ENCODE measurements at regions not wholly inside any gene's neighbourhood (a gene's known extent, or its start where the extent isn't known, plus 50 kb on each side); places are given as distances from the start of the nearest gene placed in this dataset.
"Not testable (repeated sequence)": the region's sequence is repeated elsewhere in the genome, so short reads cannot be mapped to it uniquely, and the experiment has no call there.

DNA sequence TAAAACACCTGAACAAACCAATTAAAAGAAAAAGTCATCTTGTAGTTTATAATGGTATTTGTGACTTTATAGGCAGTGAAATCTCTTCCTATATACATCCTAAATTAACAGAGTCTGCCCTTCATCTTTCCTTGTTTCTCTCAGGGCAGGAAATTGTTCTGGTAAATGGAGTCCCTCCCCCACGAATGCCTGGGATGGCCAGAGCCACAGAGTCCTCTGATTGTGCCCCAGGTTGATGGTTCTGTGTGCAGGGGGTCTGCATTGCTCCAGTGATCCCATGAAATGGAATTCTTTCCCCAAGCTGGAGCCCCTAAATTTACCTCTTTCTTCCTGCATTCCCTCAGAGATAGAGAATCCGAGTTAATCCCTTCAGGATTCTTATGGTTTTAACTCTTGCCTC, 155.5 kb downstream of the MTX2 start:
- DNase-seq (ENCODE audit: low spot score), result no peak
- H3K9me3 Mint-ChIP-seq (ENCODE audit: unreplicated experiment), result no peaks in the 10 kb centered on the region
- no peaks in the 10 kb centered on the region for H3K36me3 Mint-ChIP-seq (ENCODE audit: low read depth, unreplicated experiment)
- peaks cover 10% of the 10 kb centered on the region for H3K4me1 Mint-ChIP-seq (ENCODE audit: unreplicated experiment)
- H3K27me3 Mint-ChIP-seq (ENCODE audit: unreplicated experiment), result no peaks in the 10 kb centered on the region
- no peak overlapping the region for H3K27ac Mint-ChIP-seq (ENCODE audit: unreplicated experiment)
- TF ChIP-seq CTCF (IDR thresholded peaks at IDR 0.05; ENCODE audit: unreplicated experiment), result no peak
- H3K4me3 Mint-ChIP-seq (ENCODE audit: unreplicated experiment), result no peak overlapping the region

- no peak for TF ChIP-seq CTCF (IDR thresholded peaks at IDR 0.05; ENCODE audit: unreplicated experiment)
- H3K4me3 Mint-ChIP-seq (ENCODE audit: unreplicated experiment), result no peak overlapping the region
- no peak for DNase-seq (ENCODE audit: low spot score)
- no peaks in the 10 kb centered on the region for H3K36me3 Mint-ChIP-seq (ENCODE audit: low read depth, unreplicated experiment)
- H3K4me1 Mint-ChIP-seq (ENCODE audit: unreplicated experiment), result peaks cover 3% of the 10 kb centered on the region
- H3K9me3 Mint-ChIP-seq (ENCODE audit: unreplicated experiment), result no peaks in the 10 kb centered on the region
- H3K27ac Mint-ChIP-seq (ENCODE audit: unreplicated experiment), result no peak overlapping the region
- H3K27me3 Mint-ChIP-seq (ENCODE audit: unreplicated experiment), result no peaks in the 10 kb centered on the region
Observed at GRCh38 chr2:176427549-176427948, 158.3 kb downstream of the MTX2 start.

DNA sequence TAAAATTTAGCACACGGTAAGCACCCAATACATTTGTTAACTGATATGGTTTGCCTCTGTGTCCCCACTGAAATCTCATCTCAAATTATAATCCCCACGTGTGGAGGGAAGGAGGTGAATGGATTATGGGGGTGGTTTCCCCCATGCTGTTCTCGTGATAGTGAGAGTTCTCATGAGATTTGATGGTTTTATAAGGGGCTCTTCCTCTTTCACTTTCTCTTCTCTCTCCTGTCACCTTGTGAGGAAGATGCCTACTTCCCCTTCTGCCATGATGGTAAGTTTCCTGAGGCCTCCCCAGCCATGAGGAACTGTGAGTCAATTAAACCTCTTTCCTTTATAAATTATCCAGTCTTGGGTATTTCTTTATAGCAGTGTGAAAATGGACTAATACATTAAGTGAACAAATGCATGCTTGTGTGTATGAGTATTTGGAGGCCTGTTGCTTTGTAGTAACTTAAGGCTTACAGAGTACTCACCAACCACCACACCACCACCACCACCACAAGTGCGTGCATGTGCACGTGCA, 159.8 kb downstream of the MTX2 start:
- not testable (repeated sequence) for DNase-seq (ENCODE audit: low spot score); H3K9me3 Mint-ChIP-seq (ENCODE audit: unreplicated experiment); H3K27ac Mint-ChIP-seq (ENCODE audit: unreplicated experiment); H3K4me1 Mint-ChIP-seq (ENCODE audit: unreplicated experiment); H3K4me3 Mint-ChIP-seq (ENCODE audit: unreplicated experiment); H3K27me3 Mint-ChIP-seq (ENCODE audit: unreplicated experiment); H3K36me3 Mint-ChIP-seq (ENCODE audit: low read depth, unreplicated experiment)

- no peaks in the 10 kb centered on the region for H3K27me3 Mint-ChIP-seq (ENCODE audit: unreplicated experiment)
- no peaks in the 10 kb centered on the region for H3K9me3 Mint-ChIP-seq (ENCODE audit: unreplicated experiment)
- no peak for DNase-seq (ENCODE audit: low spot score)
- H3K36me3 Mint-ChIP-seq (ENCODE audit: low read depth, unreplicated experiment), result no peaks in the 10 kb centered on the region
- no peaks in the 10 kb centered on the region for H3K4me1 Mint-ChIP-seq (ENCODE audit: unreplicated experiment)
- H3K27ac Mint-ChIP-seq (ENCODE audit: unreplicated experiment), result no peak overlapping the region
- H3K4me3 Mint-ChIP-seq (ENCODE audit: unreplicated experiment), result no peak overlapping the region
- no peak for TF ChIP-seq CTCF (IDR thresholded peaks at IDR 0.05; ENCODE audit: unreplicated experiment)
Observed at GRCh38 chr2:176432434-176432833, 163.2 kb downstream of the MTX2 start.

DNA sequence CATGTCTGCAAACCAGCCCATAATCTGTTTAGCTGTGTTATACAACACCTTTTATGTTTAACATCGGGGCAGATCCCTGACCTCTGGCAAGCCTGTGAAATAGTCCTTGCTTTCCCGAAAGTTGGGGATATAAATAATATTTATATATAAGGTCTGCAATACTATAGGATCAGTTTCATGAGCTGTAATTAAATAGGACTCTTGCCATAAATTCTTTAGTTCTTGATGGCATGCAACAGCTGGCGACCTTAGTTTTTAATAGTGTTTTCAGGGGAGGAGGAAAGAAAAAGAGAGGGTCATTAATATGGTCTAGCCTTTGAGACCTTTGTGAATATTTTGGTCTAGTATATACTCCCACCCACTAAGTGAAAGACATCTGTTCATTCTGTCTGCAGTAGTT, 166.5 kb downstream of the MTX2 start:
- no peak for TF ChIP-seq CTCF (IDR thresholded peaks at IDR 0.05; ENCODE audit: unreplicated experiment)
- no peak overlapping the region for H3K27ac Mint-ChIP-seq (ENCODE audit: unreplicated experiment)
- H3K4me3 Mint-ChIP-seq (ENCODE audit: unreplicated experiment), result no peak overlapping the region

DNA sequence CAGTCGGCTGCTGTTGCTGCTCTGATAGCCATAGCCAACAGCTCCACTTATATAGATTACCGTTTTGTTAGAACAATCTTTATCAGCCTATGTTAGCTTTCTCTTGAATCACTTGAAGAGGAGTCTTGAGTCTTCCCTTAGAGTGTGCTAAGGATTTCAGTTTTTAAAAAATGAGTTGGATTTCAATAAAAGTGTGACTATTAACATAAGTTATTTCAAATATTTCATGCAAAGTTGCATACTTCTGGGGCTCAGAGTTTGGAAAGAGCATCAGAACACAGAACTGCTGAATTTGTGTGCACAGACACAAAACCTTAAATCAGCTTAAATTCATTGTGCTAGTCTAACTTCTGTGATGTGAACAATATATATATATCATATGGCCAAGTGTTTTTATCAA, 174.7 kb downstream of the MTX2 start:
- Mint-ChIP-seq H3K36me3 (ENCODE audit: low read depth, unreplicated experiment) (no peaks in the 10 kb centered on the region), H3K4me3 (ENCODE audit: unreplicated experiment) (no peak overlapping the region), H3K27me3 (ENCODE audit: unreplicated experiment) (peaks cover 3% of the 10 kb centered on the region), H3K9me3 (ENCODE audit: unreplicated experiment) (no peaks in the 10 kb centered on the region), H3K27ac (ENCODE audit: unreplicated experiment) (no peak overlapping the region), H3K4me1 (ENCODE audit: unreplicated experiment) (peaks cover 6% of the 10 kb centered on the region)
- no peak for DNase-seq (ENCODE audit: low spot score)
- TF ChIP-seq CTCF (IDR thresholded peaks at IDR 0.05; ENCODE audit: unreplicated experiment), result no peak

More for the DNA sequence above, 166.5 kb downstream of the MTX2 start:
- DNase-seq (ENCODE audit: low spot score), result no peak
- Mint-ChIP-seq H3K27me3 (ENCODE audit: unreplicated experiment) (no peaks in the 10 kb centered on the region), H3K9me3 (ENCODE audit: unreplicated experiment) (no peaks in the 10 kb centered on the region), H3K36me3 (ENCODE audit: low read depth, unreplicated experiment) (no peaks in the 10 kb centered on the region), H3K4me1 (ENCODE audit: unreplicated experiment) (no peaks in the 10 kb centered on the region)
